HG03520 (cell line): ENCODE measurements at regions not wholly inside any gene's neighbourhood (a gene's known extent, or its start where the extent isn't known, plus 50 kb on each side); places are given as distances from the start of the nearest gene placed in this dataset.

Experiments
- ATAC-seq: cut with Tn5 transposase; IDR thresholded peaks from one replicate; pipeline ENCODE4 v1.9.1; 2021; ENCODE audit warnings: mild to moderate bottlenecking, moderate library complexity; ENCODE audit not compliant: unreplicated experiment

DNA sequence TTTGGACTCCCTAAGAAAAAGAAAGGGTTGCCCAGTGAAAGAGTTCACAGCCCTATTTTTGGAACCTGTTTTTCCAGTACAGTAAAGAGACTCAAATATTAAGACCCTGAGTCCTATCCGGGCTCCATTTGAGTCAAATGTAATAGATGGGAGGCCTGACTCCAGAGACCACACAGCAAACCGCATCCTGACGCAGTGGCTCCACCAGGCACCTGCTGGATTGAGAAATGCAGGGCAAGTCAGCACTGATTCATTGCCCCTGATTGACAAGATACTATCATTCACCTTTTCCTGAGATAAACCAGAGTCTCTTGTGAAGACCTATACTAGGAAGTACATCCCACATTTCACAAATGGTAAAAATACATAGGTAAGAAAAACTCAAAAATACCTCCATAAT lies 715.7 kb upstream of the SOX9 start:
- no peak for ATAC-seq

DNA sequence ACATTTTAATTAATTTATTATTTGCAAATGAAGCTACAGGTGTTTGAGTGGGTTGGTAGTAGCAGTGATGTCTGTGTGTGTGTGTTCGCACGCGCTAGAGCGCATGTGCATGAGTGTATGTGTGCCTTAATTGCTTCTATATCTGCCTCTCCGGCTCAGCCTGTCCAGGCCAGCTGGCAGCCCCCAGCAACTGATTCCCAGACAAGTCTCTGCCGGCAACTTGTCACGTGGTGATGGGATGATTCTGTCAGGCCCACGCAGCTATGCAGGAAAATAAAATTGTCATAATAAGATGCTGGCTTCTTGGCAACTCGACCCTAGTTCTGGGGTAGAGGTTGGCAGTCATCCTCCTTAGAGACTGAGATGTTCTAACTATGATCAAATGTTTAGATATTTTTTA lies 712.8 kb upstream of the SOX9 start:
- ATAC-seq = no peak

DNA sequence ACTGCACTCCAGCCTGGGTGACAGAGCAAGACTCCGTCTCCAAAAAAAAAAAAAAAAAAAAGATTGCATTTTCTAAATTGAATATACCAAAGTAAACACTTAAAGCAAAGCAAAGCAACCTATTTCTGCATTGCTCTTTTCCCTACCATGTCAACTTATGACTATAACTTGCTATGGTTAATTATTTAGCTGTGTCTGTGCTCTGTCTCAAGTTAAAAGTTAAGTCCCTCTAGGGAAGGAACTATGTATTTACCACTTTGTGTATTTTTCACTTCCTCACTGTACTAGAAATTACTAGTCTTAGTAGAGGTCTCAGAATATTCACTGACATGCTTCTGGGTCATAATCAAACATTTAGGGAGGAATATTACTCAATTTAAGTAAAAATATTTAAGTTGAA lies 711.7 kb upstream of the SOX9 start:
- ATAC-seq = no peak

DNA sequence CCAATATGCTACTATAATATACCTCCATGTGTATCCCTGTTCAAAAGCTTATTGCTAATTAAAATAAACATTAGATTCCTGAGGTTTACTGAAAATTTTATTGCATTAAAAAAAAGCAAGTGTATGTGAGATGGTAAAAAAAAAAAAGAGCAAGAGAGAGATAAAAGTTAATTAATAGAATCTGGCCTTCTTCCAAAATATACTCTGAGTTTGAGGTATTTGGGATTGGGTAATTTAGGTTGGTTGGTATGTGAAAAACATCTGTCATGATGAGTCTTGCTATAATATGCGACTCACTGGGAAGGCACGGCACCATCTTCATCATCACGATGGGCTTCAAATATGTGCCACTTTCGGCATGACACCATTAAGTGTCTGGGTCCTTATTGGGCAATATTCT lies 711.1 kb upstream of the SOX9 start:
- no peak for ATAC-seq

DNA sequence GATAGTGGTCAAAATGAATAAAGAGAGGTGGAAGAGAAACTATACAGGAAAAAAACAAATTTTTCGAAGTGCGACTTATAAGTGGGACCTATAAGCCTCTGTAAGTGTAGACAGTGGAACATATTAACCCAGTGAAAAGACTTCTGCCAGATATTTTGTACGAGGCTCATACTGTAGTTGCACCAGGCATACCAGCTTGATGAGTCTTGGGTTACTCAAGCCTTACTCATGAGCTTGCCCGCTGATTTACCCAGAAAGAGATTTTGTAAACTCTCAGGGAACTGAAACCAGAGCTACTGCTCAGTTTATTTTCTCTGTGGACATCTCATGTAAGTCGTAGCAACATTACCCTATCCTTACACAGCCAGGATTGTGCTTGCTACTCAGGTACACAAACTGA lies 708.0 kb upstream of the SOX9 start:
- ATAC-seq = no peak

DNA sequence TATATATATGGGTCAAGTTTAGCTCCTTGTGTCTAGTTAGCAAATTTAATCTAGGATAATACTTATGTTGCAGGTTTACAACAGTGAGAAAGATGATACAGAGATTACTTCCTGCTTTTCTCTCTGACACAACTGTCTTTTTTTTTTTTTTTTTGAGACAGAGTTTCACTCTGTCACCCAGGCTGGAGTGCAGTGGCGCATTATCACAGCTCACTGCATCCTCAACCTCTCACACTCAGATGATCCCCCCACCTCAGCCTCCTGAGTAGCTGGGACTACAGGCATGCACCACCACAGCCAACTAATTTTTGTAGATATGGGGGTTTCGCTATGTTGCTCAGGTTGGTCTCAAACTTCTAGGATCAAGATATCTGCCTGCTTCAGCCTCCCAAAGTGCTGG lies 706.9 kb upstream of the SOX9 start:
- ATAC-seq = no peak

DNA sequence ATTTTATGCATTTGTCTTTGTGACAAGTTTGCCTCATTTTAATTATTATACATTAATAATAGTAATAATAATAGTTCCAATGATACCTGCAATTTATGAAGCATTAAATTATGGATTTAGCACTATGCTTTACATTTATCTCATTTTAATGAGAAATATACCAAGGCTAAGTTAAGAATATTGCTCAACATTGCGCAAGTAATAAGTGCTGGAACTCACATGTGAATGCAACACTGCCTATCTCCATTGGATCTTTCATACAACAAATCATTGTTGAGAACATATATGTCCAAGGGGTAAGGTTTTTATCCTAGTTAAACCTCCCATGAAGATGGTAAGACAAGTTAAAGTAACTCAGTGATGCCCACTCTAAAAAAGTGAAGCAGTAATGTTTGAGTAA lies 703.7 kb upstream of the SOX9 start:
- no peak for ATAC-seq

DNA sequence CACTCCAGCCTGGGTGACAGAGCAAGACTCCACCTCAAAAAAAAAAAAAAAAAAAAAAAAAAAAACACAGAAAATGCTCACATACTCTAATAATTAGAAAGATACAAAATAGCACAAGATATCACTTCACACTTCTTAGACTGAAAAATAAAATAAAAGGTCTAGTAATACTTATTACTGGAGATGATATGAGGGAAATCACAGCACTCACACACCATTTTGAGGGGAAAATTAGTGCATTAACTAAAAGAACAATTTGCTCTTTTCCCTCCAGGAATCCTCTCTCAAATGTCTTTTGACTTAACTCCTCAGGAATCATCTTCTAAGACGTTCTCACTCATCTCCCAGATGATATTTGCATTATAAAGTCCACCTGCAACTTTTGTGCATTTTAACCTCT lies 697.9 kb upstream of the SOX9 start:
- ATAC-seq = no peak

DNA sequence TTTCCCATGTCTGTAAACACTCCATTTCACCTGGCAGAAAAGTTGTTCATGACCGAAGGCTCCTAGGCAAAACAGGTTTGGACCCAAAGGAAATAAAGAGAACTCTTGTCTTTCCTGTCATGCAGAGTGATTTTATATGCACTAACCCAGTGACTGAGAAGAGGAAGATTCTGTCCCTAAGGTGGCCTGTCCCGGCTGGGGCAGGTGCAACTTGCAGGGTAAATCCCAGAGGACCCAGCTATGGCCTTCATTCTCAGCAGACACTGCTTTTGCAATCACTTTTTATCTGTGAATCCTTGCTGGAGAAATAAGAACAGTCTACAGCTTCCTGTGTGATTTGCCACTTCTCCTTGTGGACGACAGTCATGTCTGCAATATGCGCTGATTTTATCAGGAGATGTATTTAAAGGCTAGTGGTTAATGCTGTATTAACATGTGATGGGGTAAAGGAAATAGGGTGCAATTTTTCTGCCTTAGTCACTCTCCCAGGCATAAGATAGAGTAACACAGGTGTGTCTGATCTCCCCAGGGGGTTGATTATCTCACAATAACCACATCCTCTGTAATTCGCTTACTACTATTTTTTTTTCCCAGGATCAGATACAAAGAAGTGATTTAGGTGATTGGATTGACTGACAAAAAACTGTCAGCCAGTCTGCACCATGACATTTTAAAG lies 696.8 kb upstream of the SOX9 start:
- no peak for ATAC-seq

DNA sequence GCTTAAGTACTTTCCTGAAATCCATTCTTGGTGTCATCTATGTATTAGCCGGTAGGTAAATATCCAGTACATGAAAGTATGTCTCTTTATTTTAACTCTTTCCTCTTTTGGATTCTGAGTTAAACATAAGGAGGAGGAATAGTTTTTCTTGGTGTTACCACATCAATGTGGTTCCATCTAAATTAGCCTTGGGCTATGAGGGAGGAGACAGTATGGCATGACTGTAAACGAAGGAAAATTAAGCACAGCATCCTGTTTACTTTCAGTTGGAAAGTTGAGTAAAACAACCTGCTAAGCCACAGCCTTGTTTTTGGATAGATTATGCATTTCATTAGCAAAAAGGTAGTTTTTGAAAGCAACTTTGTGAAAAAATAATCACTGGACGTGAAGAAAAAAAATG lies 693.0 kb upstream of the SOX9 start:
- ATAC-seq = no peak

DNA sequence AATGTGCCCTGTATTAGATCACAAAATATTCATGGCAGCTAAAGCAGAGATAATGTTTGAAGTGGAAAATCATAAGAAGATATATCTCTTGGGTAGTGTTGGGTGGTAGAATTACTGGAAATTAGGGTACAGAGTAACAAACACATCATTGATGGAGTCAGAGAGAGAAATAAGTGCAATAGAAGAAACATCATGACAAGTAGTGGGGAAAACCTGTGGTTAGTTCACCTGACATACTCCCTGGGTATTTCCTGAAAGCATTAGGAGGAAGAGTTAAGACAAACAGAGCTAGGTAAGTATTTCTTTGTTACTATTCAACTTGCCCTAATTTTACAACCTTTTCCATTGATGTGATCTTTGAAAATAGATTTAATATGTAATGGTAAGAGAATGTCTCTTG lies 691.9 kb upstream of the SOX9 start:
- ATAC-seq = no peak

DNA sequence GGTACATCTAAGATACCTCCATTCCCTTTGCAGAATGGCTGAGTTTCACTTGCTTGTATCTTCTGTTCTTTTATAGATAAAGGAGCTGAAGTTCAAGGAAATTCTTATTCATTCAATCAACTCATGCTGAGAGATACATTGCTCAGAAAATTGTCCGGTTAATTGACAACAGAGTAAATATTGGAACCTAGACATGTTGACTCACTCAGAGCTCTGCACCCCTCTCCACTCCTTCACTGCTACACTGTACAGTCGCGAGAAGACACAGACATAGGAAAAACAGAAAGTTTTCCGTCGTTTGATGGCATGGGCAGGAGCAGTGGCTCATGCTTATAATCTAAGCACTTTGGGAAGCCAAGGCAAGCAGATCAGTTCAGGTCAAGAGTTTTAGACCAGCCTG lies 690.5 kb upstream of the SOX9 start:
- ATAC-seq = no peak

DNA sequence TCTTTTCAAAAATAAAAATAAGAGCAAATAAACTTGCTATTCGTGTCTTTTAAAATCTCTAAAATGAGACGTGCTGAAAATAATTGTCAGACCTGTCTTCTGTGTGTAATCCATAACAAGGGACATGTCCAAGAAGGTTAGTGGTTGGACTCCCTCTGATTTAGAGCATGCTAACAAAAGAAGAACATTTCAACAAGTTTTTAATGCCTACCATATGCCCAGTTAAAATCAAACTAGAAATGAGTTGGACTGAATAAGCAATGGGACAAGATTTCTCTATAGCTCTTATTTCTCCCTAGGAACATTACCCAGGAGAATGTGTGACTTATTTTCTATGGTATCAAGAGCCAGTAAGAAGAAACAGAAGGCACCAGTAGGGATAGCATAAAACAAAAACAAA lies 689.7 kb upstream of the SOX9 start:
- ATAC-seq = no peak

DNA sequence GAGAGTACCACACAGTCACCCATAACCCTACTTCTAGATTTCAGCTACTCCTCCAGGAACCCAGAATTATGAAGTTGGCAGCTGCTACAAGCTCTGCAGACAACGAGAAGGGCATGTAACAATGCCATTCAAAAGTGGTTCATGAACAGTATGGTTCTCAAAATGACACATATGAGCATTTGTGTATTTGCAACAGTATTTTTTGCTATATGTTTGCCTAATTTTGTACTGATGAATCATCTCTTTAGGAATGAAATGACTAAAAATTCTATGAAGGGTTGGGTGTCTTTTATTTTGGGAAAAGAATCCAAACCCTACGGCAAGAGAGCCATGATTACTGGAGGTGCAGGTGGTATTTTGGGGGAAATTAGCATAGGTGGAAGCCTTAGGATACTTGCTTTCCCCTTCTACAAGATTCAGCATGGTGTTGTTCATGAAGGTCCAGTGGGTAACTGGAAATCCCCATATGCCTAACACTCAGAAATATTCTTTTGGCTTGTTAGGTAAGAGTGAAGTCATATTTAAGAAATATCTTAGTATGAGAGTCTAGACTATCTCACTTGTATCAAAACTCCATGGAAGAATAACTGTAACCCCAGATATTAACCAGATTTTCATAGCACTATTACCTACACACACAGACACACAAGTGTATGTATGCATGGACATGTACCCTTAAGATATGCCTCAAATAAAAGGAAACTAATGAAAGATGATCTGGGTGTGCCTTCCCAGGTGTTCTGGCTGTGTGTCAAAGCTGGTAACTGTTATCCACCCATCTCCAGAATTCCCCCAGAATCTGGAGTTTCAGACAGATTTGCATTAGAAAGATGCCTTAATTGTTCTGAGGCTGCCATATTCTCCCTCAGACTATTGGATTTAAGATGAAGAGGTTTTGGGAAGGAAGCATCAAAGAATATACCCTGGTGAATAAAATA lies 688.2 kb upstream of the SOX9 start:
- ATAC-seq = no peak

DNA sequence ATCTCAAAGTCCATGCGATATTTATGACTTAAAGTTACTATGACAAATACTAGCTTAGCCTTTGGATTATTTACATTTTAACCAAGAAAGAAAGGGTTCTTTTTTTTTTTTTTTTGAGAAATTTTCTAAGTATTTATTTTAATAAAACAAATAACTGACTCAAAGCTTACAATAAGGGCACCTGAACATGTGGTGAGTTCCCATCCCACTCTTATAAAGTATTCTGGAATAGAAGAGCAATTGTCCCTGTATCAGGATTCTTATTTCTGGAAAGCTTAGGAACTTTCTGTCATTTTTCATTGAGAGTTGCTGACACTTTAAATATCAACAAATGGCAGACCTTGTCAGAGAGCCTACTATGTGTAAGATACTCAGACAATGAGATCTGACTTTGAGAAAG lies 686.1 kb upstream of the SOX9 start:
- no peak for ATAC-seq

DNA sequence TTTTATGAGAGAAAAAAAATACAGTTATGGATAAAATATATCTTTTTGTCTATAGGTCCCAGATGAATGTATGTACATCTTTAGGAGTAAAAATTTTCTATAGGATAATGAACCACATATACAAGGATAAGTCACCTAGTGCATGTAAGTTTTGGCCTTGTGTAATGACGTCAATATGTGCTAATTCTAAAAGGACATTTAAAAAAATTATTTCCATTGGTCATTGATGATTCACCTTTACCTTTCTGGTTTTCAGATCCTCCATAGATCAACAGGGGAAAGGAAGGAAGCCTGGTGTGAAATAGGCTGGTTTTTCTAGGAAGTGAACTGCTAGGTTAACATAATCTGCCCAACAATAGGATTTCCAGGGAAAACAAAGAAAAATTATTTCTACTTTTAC lies 684.3 kb upstream of the SOX9 start:
- no peak for ATAC-seq

DNA sequence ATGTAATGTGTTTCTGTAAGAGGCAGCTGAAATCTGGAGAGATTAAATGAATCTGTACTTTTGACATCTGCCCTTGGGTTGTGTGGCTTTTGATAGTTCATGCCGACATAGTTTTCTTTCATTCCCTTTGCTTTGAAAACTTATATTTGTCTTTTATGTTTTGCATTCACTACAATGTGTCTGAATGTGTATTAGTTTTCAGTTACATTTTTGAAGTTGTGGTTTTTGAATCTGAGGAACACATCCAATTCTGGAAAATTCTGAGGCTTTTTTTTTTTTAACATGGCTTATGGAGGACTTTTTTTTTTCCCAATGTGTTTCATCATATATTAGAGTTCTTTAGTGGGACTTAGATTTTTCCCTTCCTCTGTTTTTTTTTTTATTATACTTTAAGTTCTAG lies 683.7 kb upstream of the SOX9 start:
- ATAC-seq = no peak

DNA sequence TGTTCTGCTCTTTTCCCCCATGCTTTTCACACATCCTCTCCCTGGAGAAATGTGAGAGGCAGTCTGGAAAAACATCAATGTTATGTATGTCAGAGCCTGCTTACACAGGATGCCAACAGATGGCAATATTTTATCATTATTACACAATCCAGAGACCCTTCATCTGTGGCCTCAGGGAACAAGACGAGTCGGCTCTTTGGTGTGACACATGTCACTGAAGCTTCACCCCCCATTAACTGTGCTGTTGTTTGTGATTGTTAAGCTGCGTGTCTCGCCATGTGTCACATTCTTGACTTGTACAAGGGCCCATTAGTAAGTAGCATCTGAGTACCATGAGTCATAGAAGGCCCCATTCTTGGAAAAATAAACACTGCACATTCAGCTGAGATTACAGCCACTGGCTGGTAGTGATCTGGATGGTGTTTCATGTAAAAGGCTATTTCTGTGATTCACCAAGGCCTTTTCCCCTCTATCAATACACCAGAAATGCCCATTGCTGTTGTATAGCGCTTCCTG lies 682.1 kb upstream of the SOX9 start:
- no peak for ATAC-seq

DNA sequence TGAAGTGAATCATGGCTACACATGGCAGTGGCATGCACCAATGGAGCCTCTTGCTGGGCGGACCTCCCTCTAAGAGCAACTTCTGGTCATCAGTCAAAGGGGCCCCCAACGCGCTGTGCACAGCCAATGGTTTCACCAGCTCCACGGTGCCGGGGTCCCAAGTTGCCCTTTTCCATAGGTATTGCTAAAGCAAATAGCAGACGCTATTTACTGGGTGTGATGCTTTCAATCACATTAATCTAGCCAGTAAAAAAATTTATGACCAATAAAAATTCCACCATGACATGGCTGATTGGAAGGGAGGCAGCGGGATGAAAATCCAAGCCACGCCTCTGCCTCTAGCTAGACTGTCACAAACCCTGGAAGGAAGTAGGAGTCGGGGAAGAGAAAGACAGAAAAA lies 680.3 kb upstream of the SOX9 start:
- ATAC-seq = no peak

DNA sequence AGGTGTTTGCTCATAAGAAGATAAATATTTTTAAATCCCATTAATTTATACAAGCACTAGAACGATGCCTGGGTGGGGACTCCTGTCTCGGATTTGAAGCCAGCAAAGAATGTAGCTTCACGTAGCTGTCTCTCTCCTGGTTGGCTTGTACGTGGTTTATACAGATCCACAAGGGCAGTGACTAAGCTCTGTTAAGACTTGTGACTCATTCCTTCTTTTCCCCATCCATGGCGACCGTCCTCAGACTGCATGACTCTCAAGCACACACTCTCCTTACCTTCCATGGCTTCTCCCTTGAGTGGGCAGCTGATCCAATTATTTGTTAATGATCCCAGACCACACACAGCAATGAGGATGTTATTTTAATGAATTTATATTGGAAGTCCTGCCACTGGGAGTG lies 679.7 kb upstream of the SOX9 start:
- no peak for ATAC-seq

DNA sequence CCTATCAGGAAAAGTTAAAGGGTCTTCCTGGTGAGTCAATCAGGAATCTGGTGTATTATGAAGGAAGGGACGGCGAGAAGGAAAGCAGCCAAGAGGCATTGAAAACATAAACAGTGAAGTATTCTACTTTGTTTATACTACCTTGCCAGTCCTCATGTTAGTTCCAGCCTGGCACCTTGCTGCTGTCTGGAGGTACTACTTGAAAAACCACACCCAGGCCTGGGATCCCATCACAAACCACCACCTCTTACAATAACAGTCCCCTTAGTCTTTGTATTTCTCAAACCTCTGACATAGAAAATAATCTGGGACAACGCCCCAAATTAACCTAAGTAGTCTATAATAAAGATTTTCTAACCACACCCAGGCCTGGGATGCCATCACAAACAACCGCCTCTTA lies 676.7 kb upstream of the SOX9 start:
- ATAC-seq = no peak
